GM12878 (cell line): ENCODE measurements at regions not wholly inside any gene's neighbourhood (a gene's known extent, or its start where the extent isn't known, plus 50 kb on each side); places are given as distances from the start of the nearest gene placed in this dataset.

Experiments used
- BACH1 ChIP-seq: fragments of 450-650 bp; IDR thresholded peaks from 2 replicates; pipeline ENCODE4 v1.6.1; 2017; ENCODE audit warnings: mild to moderate bottlenecking, borderline replicate concordance
- BCL11A ChIP-seq: IDR thresholded peaks from 2 replicates; pipeline ENCODE4 v1.6.1; 2011; ENCODE audit warnings: low read depth, low read length
- CBFB ChIP-seq: IDR thresholded peaks from 2 replicates; pipeline ENCODE4 v1.6.1; 2016; ENCODE audit warnings: antibody characterized with exemption, low read depth
- CBX5 ChIP-seq: sonication (generic); IDR thresholded peaks from 2 replicates; pipeline ENCODE4 v1.6.1; 2016; ENCODE audit warnings: low read depth, moderate library complexity, mild to moderate bottlenecking, inconsistent platforms
- CHD1 ChIP-seq: IDR thresholded peaks from 2 replicates; pipeline ENCODE4 v1.6.1; 2012; ENCODE audit warnings: low read depth, low read length, improper control_type of control experiment
- E4F1 ChIP-seq: fragments of 450-650 bp; IDR thresholded peaks from 2 replicates; pipeline ENCODE4 v1.6.1; 2018; ENCODE audit warnings: borderline replicate concordance, mild to moderate bottlenecking; ENCODE audit not compliant: partially characterized antibody
- FOXK2 ChIP-seq: fragments of 450-650 bp; IDR thresholded peaks from 2 replicates; pipeline ENCODE4 v1.6.1; 2017; ENCODE audit warnings: mild to moderate bottlenecking, moderate library complexity
- FOXM1 ChIP-seq: IDR thresholded peaks from 2 replicates; pipeline ENCODE4 v1.6.1; 2012; ENCODE audit warnings: low read depth, mild to moderate bottlenecking, inconsistent platforms, low read length, moderate library complexity
- GABPA ChIP-seq: IDR thresholded peaks from 2 replicates; pipeline ENCODE4 v1.6.1; 2014; ENCODE audit warnings: antibody characterized with exemption, low read depth, mild to moderate bottlenecking, inconsistent platforms
- HSF1 ChIP-seq: fragments of 150-350 bp; IDR thresholded peaks from 2 replicates; pipeline ENCODE4 v1.6.1; 2014; ENCODE audit warnings: mild to moderate bottlenecking, low read depth, low read length
- IRF4 ChIP-seq: IDR thresholded peaks from 2 replicates; pipeline ENCODE4 v1.6.1; 2011; ENCODE audit warnings: low read depth, low read length
- JUNB ChIP-seq: IDR thresholded peaks from 2 replicates; pipeline ENCODE4 v1.6.1; 2016; ENCODE audit warnings: antibody characterized with exemption, mild to moderate bottlenecking
- KLF5 ChIP-seq: fragments of 450-650 bp; IDR thresholded peaks from 2 replicates; pipeline ENCODE4 v1.6.1; 2014; ENCODE audit warnings: mild to moderate bottlenecking; ENCODE audit not compliant: partially characterized antibody
- MTA2 ChIP-seq: fragments of 450-650 bp; IDR thresholded peaks from 2 replicates; pipeline ENCODE4 v1.6.1; 2016; ENCODE audit warnings: low read depth, mild to moderate bottlenecking, moderate library complexity
- NFIC ChIP-seq: IDR thresholded peaks from 2 replicates; pipeline ENCODE4 v1.6.1; 2012; ENCODE audit warnings: low read depth, mild to moderate bottlenecking, inconsistent platforms, low read length, moderate library complexity
- NFXL1 ChIP-seq: fragments of 450-650 bp; IDR thresholded peaks from 2 replicates; pipeline ENCODE4 v1.6.1; 2017; ENCODE audit warnings: antibody characterized with exemption, mild to moderate bottlenecking, borderline replicate concordance
- NR2F1 ChIP-seq: fragments of 450-650 bp; conservative IDR thresholded peaks from 2 replicates; pipeline ENCODE4 v1.6.1; 2017; ENCODE audit warnings: mild to moderate bottlenecking
- PKNOX1 ChIP-seq: fragments of 450-650 bp; IDR thresholded peaks from 2 replicates; pipeline ENCODE4 v1.6.1; 2016; ENCODE audit warnings: mild to moderate bottlenecking
- PML ChIP-seq: IDR thresholded peaks from 2 replicates; pipeline ENCODE4 v1.6.1; 2012; ENCODE audit warnings: low read length, inconsistent platforms
- RUNX3 ChIP-seq: IDR thresholded peaks from 2 replicates; pipeline ENCODE4 v1.6.1; 2012; ENCODE audit warnings: low read length, inconsistent platforms
- SIN3A ChIP-seq: IDR thresholded peaks from 2 replicates; pipeline ENCODE4 v1.6.1; 2012; ENCODE audit warnings: low read depth, low read length, improper control_type of control experiment
- SREBF1 ChIP-seq: IDR thresholded peaks from 2 replicates; pipeline ENCODE4 v1.6.1; 2012; ENCODE audit warnings: mild to moderate bottlenecking, low read length
- STAT1 ChIP-seq: fragments of 450-650 bp; conservative IDR thresholded peaks from 2 replicates; pipeline ENCODE4 v1.6.1; 2014; ENCODE audit warnings: antibody characterized with exemption, mild to moderate bottlenecking
- TCF12 ChIP-seq: IDR thresholded peaks from 2 replicates; pipeline ENCODE4 v1.6.1; 2011; ENCODE audit warnings: low read depth, mild to moderate bottlenecking, low read length
- USF1 ChIP-seq: IDR thresholded peaks from 2 replicates; pipeline ENCODE4 v1.6.1; 2011; ENCODE audit warnings: borderline replicate concordance, low read depth, mild to moderate bottlenecking, moderate library complexity, mixed read lengths, low read length; ENCODE audit not compliant: insufficient read depth; ENCODE audit errors: extremely low read length
- ZNF24 ChIP-seq: fragments of 450-650 bp; IDR thresholded peaks from 2 replicates; pipeline ENCODE4 v1.6.1; 2017; ENCODE audit warnings: antibody characterized with exemption, mild to moderate bottlenecking
- ZNF384 ChIP-seq: IDR thresholded peaks from 2 replicates; pipeline ENCODE4 v1.6.1; 2012; ENCODE audit warnings: low read depth, mild to moderate bottlenecking, low read length, improper control_type of control experiment, borderline replicate concordance
- ZNF622 ChIP-seq: fragments of 450-650 bp; IDR thresholded peaks from 2 replicates; pipeline ENCODE4 v1.6.1; 2017; ENCODE audit warnings: mild to moderate bottlenecking, inconsistent platforms

GRCh38 chr2:198913394-198914152, 544.2 kb downstream of the SATB2 start (continued):
- TF ChIP-seq E4F1, result no peak
- peak; percentile 96 for TF ChIP-seq MTA2
- TF ChIP-seq RUNX3, result peak; percentile 78
- TF ChIP-seq ZNF622, result no peak
- TF ChIP-seq NFXL1, result no peak
- peak; percentile 97 for TF ChIP-seq NFIC
- TF ChIP-seq ZNF384, result peak; percentile 89
- no peak for TF ChIP-seq CHD1
- peak; percentile 92; the same call in 1 of the 2 replicates for TF ChIP-seq BACH1
- TF ChIP-seq CBX5, result peak; percentile 71; the same call in 1 of the 2 replicates
- peak; percentile 72 for TF ChIP-seq PKNOX1
- peak; percentile 39; the same call in 1 of the 2 replicates for TF ChIP-seq PML
- TF ChIP-seq JUNB, result peak; percentile 83
- TF ChIP-seq TCF12, result 0 out of 2 replicates have a peak, but pooled peaks have one; percentile 46
- no peak for TF ChIP-seq HSF1
- no peak for TF ChIP-seq FOXK2
- peak; percentile 59; the same call in 1 of the 2 replicates for TF ChIP-seq GABPA
- no peak for TF ChIP-seq CBFB
- no peak for TF ChIP-seq USF1
- no peak for TF ChIP-seq STAT1
- peak; percentile 54 for TF ChIP-seq KLF5
- TF ChIP-seq IRF4, result peak; percentile 95; the same call in 1 of the 2 replicates
- TF ChIP-seq FOXM1, result peak; percentile 83; the same call in 1 of the 2 replicates
- TF ChIP-seq ZNF24, result peak; percentile 70
- no peak for TF ChIP-seq SIN3A
- 0 out of 2 replicates have a peak, but pooled peaks have one; percentile 24 for TF ChIP-seq SREBF1
- peak; percentile 69 for TF ChIP-seq NR2F1
- peak; percentile 90 for TF ChIP-seq BCL11A
